OCI-LY1 (cell line): ENCODE measurements at regions not wholly inside any gene's neighbourhood (a gene's known extent, or its start where the extent isn't known, plus 50 kb on each side); places are given as distances from the start of the nearest gene placed in this dataset.

Source experiments
- H2AFZ ChIP-seq: fragments of 200-600 bp; sonication (generic), shearing (Covaris generic); 2 replicates; pipeline ENCODE4 v1.6.0; 2014; ENCODE audit warnings: antibody characterized with exemption, mild to moderate bottlenecking, low read length
- H3F3A ChIP-seq: fragments of 200-600 bp; sonication (generic), shearing (Covaris generic); 2 replicates; pipeline ENCODE4 v1.6.0; 2014; ENCODE audit warnings: mild to moderate bottlenecking, antibody characterized with exemption, low read length, moderate library complexity; ENCODE audit not compliant: insufficient read depth
- H3K27ac ChIP-seq: fragments of 200-600 bp; sonication (generic); 2 replicates; pipeline ENCODE4 v1.5.1; 2014; ENCODE audit warnings: low read length, mixed run types, mild to moderate bottlenecking, low read depth; ENCODE audit not compliant: poor library complexity, severe bottlenecking
- H3K27me3 ChIP-seq: fragments of 200-600 bp; sonication (generic); 2 replicates; pipeline ENCODE4 v1.6.0; 2014; ENCODE audit warnings: antibody characterized with exemption, mild to moderate bottlenecking, low read length, moderate library complexity; ENCODE audit not compliant: insufficient read depth
- H3K36me3 ChIP-seq: fragments of 200-600 bp; sonication (generic); 2 replicates; pipeline ENCODE4 v1.6.1; 2014; ENCODE audit warnings: mild to moderate bottlenecking, antibody characterized with exemption, low read length, moderate library complexity, mixed read lengths; ENCODE audit not compliant: insufficient read depth
- H3K4me1 ChIP-seq: fragments of 200-600 bp; sonication (generic); 2 replicates; pipeline ENCODE4 v1.5.1; 2014; ENCODE audit warnings: mild to moderate bottlenecking, low read length, moderate library complexity; ENCODE audit not compliant: insufficient read depth, severe bottlenecking
- H3K4me2 ChIP-seq: fragments of 200-600 bp; sonication (generic), shearing (Covaris generic); 2 replicates; pipeline ENCODE4 v1.6.1; 2014; ENCODE audit warnings: low read length
- H3K4me3 ChIP-seq: fragments of 200-600 bp; sonication (generic); 2 replicates; pipeline ENCODE4 v1.5.1; 2014; ENCODE audit warnings: low read length, low read depth, mild to moderate bottlenecking, mixed read lengths; ENCODE audit not compliant: poor library complexity, severe bottlenecking
- H3K79me2 ChIP-seq: fragments of 200-600 bp; shearing (Covaris generic); 2 replicates; pipeline ENCODE4 v1.6.1; 2016; ENCODE audit warnings: mixed run types, low read length, mixed read lengths; ENCODE audit not compliant: insufficient read depth
- H3K9ac ChIP-seq: fragments of 200-600 bp; sonication (generic), shearing (Covaris generic); 2 replicates; pipeline ENCODE4 v1.6.1; 2014; ENCODE audit warnings: mild to moderate bottlenecking, low read length, mixed read lengths
- H3K9me2 ChIP-seq: fragments of 200-600 bp; sonication (generic), shearing (Covaris generic); 2 replicates; pipeline ENCODE4 v1.6.1; 2014; ENCODE audit warnings: low read depth, mild to moderate bottlenecking, low read length, mixed read lengths
- H3K9me3 ChIP-seq: fragments of 200-600 bp; shearing (Covaris generic); 2 replicates; pipeline ENCODE4 v1.6.1; 2014; ENCODE audit warnings: low read length, mixed read lengths
- H4K20me1 ChIP-seq: fragments of 200-600 bp; sonication (generic), shearing (Covaris generic); 2 replicates; pipeline ENCODE4 v1.6.0; 2016; ENCODE audit warnings: mild to moderate bottlenecking, low read length; ENCODE audit not compliant: insufficient read depth
- EZH2 ChIP-seq: fragments of 200-600 bp; sonication (generic), shearing (Covaris generic); IDR thresholded peaks from 2 replicates; pipeline ENCODE4 v1.8.0; 2017; ENCODE audit warnings: borderline replicate concordance, mixed run types, mild to moderate bottlenecking, antibody characterized with exemption, low read length, moderate library complexity, mixed read lengths
- TF ChIP-seq, protein P1 (sequence below): fragments of 200-600 bp; sonication (generic), shearing (Covaris generic); IDR thresholded peaks from 2 replicates; pipeline ENCODE4 v1.5.1; 2017; ENCODE audit warnings: mild to moderate bottlenecking, antibody characterized with exemption, low read length, moderate library complexity, mixed read lengths

DNA sequence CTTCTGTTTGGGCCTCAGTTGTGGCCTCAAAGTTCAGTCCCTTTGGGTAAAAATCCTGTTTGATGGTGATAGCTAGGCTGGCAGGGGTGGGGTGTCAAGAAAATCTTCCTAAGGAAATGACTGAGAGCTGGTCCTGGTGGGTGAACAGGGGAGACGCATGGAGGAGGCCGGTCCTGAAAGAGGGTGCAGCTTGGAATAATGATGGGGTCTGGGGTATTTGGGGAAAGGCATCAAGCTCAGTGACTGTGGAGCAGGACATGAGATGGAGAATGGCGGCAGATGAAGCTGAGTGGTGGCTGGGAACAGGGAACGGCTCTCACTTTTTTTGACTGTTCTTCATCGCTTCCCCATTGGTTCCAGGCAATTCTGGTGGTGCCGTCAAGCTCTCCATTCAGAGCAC lies 140.7 kb upstream of the PKDCC start:
- Histone ChIP-seq H3K27ac (no peak overlapping the region), H3K9me2 (no peaks in the 10 kb centered on the region), H3F3A (no peaks in the 10 kb centered on the region), H3K4me3 (no peak overlapping the region), H2AFZ (no peak overlapping the region), H4K20me1 (no peaks in the 10 kb centered on the region), H3K4me1 (no peaks in the 10 kb centered on the region), H3K27me3 (no peaks in the 10 kb centered on the region), H3K9me3 (no peaks in the 10 kb centered on the region), H3K79me2 (no peaks in the 10 kb centered on the region), H3K36me3 (no peaks in the 10 kb centered on the region), H3K4me2 (no peak overlapping the region), H3K9ac (no peak overlapping the region)
- TF ChIP-seq, protein P1, sequence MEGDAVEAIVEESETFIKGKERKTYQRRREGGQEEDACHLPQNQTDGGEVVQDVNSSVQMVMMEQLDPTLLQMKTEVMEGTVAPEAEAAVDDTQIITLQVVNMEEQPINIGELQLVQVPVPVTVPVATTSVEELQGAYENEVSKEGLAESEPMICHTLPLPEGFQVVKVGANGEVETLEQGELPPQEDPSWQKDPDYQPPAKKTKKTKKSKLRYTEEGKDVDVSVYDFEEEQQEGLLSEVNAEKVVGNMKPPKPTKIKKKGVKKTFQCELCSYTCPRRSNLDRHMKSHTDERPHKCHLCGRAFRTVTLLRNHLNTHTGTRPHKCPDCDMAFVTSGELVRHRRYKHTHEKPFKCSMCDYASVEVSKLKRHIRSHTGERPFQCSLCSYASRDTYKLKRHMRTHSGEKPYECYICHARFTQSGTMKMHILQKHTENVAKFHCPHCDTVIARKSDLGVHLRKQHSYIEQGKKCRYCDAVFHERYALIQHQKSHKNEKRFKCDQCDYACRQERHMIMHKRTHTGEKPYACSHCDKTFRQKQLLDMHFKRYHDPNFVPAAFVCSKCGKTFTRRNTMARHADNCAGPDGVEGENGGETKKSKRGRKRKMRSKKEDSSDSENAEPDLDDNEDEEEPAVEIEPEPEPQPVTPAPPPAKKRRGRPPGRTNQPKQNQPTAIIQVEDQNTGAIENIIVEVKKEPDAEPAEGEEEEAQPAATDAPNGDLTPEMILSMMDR: no peak

DNA sequence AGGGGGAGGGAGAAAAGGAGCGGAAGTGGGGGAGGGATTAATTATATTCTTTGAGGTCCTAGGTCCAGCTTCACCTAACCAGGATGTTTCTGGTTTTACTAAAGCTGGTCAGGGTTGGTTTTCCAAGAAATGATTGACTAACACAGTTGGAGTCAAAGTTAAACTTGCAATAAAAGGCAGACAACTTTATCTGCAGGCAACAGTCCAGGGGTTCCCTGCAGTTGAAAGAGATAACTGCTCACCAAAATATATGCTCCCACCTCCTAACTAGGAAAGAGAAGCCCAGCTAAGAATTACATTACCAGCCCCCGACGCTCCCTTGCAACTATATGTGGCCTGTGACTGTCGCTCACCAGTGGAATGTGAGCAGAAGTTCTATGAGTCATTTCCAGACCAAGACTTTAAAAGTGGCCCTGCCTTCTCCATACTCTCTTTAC lies 140.0 kb upstream of the PKDCC start:
- H3K36me3 ChIP-seq: no peaks in the 10 kb centered on the region
- H3K4me3 ChIP-seq: no peak overlapping the region
- H3K9ac ChIP-seq: no peak overlapping the region
- H3K79me2 ChIP-seq: no peaks in the 10 kb centered on the region
- H3K27ac ChIP-seq: no peak overlapping the region
- H3K4me1 ChIP-seq: no peaks in the 10 kb centered on the region
- no peak overlapping the region for H2AFZ ChIP-seq
- H3F3A ChIP-seq: no peaks in the 10 kb centered on the region
- no peaks in the 10 kb centered on the region for H3K9me3 ChIP-seq
- TF ChIP-seq, protein P1: no peak
- TF ChIP-seq EZH2: no peak
- no peaks in the 10 kb centered on the region for H4K20me1 ChIP-seq
- no peaks in the 10 kb centered on the region for H3K9me2 ChIP-seq
- H3K27me3 ChIP-seq: no peaks in the 10 kb centered on the region
- no peak overlapping the region for H3K4me2 ChIP-seq

DNA sequence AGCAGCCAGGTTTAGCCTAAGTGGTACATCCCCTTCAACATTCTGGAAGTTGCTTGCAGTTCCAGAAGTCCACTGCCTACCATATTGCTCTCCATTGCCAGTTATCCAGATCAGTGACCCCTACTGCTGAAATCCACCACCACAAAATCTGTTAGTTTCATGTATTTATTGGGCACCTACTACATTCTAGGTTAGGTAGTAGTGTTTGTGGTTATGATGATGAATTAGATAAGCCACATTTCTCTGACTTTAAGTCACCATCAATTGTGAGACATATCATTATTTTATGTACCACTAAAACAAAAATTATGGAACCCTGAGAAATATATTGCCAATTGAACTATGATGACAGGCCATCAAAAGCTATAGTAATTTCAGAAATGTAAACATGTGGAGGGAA lies 139.5 kb upstream of the PKDCC start:
- TF ChIP-seq EZH2: no peak
- TF ChIP-seq, protein P1: no peak
- no peaks in the 10 kb centered on the region for H3K27me3 ChIP-seq
- H3F3A ChIP-seq: no peaks in the 10 kb centered on the region
- H3K9ac ChIP-seq: no peak overlapping the region
- no peaks in the 10 kb centered on the region for H3K79me2 ChIP-seq
- H3K4me2 ChIP-seq: no peak overlapping the region
- no peaks in the 10 kb centered on the region for H4K20me1 ChIP-seq
- H3K4me3 ChIP-seq: no peak overlapping the region
- H3K27ac ChIP-seq: no peak overlapping the region
- no peaks in the 10 kb centered on the region for H3K9me2 ChIP-seq
- H3K9me3 ChIP-seq: no peaks in the 10 kb centered on the region
- H3K36me3 ChIP-seq: no peaks in the 10 kb centered on the region
- no peaks in the 10 kb centered on the region for H3K4me1 ChIP-seq
- H2AFZ ChIP-seq: no peak overlapping the region
